ENCODE measurements at regions not wholly inside any gene's neighbourhood (a gene's known extent, or its start where the extent isn't known, plus 50 kb on each side); places are given as distances from the start of the nearest gene placed in this dataset.
A peak's percentile ranks its signal among the peaks of the same experiment; 100 is the strongest.

DNA sequence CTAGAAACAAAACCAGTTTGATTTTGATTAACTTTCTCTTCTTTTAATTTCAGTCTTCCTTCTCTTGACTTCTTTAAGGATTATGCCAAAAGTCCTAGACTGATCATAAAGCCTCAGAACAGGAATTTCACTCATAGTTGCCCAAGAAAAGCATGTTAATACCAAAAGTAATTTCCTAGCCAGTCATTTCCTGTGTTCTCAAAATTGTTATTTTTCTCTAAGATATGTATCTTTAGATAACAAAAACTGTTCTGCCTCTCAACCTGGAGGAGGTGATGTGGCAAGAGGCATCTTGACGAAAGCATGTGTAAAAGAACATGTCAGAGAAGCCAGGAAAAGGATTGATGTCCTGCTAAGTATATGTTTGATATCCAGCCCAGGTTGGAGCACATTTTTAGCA lies 78.0 kb upstream of the IPO9 start:
- DNase-seq, result no peak

DNA sequence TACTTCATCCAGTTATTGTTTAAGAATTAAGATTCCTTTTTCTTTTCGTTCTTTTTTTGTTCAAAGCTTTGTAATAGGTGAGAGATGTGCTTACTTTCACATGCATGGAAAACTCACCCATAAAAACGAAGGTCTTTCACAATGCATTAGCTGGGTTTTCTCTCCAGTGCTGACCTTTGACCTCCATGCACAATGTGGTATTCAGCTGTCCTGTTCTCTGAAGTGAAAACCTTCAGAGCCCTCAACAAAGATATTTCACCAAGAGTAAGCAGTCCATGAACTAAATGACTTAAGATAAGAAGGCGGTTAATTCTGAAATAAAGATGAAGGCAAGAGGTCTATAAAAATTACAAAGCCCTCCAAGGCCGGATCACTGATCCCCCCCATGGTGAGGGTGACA lies 77.1 kb upstream of the IPO9 start:
- DNase-seq, result no peak

DNA sequence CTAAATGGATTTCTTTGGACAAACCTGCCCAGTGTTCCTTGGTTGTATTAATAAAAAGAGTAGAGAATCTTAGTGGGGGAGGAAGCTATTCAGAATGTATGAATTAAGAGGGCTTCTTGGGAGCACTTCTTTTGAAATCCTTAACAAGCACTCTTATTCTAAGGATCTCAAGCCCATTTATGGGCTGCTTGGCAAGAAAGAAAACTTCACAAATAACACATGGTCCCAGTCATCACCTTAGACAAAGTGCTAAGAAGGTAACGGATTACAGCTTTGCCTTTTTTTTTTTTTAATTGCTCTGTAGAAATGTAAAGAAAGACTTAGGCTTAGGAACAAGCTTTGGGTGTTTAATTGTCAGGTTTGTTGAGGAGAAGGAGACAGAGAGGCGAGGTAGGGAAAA lies 76.6 kb upstream of the IPO9 start:
- no peak for DNase-seq

DNA sequence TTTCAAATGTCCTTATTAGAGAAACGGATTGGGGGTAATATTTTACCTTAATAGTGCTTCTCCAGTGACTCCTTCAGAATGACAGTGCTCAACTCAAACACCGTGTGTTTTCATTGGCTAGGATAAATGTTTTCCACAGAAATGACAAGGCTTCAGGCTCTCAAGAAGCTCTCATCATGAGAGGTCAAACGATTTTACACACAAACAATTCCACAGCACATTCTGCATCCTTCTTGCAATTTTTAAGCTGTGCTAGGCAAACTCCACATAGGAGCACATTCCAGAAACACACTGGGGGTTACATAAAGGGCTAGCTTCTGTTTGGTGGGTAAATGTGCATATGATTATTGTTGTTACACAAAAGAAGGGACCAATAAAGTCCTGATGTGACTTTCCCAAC lies 75.5 kb upstream of the IPO9 start:
- DNase-seq, result no peak

DNA sequence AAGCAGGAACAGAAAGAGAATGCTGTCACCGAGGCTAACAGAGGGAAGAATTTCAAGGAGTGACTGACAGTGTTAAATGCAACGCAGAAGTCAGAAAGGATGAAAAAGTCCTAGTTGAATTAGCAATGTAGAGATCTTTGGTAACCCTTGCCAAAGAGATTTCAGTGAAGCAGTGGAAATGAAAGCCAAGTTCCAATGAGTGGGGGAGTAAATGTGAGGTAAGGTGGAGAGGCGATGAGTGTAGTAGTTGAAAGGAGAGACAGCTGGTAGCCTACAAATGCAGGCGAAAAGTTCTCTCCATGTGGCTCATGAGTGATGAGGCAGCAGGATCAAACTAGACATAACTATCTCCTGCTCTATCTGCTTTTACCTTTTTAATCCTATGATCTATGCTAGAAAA lies 74.6 kb upstream of the IPO9 start:
- no peak for DNase-seq

DNA sequence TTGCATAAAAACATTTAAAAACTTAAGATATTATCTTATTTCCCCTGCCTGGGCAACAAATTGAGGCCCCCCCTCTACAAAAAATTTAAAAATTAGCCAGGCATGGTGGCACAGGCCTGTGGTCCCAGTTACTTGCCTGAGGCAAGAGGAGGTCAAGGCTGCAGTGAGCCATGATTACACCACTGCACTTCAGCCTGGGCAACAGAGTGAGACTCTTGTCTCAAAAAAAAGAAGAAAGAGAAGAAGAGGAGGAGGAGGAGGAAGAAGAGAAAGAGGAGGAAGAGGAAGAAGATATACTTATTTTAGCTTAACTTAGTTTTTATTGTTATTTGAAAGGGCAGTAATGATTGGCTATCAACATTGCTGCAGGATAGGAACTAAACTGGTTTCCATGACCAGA lies 73.8 kb upstream of the IPO9 start:
- no peak for DNase-seq

DNA sequence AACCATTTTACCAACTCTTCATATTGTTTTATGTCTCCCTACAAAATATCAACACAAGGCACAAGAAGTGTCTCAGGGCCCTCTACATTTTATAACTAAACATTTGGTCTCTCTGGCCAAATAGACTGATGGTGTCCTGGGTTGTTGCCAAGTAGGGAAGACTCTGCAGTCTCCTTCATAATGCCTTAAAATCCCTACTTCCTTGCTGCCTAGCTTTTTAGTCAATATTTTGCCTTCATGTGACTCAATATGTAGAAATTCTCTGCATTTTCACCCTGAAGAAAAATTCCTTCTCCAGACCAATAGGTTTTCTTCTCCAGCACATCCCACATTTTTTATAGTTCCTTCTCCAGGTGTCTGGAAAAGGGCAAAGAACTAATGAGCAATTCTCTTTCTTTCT lies 72.6 kb upstream of the IPO9 start:
- no peak for DNase-seq

DNA sequence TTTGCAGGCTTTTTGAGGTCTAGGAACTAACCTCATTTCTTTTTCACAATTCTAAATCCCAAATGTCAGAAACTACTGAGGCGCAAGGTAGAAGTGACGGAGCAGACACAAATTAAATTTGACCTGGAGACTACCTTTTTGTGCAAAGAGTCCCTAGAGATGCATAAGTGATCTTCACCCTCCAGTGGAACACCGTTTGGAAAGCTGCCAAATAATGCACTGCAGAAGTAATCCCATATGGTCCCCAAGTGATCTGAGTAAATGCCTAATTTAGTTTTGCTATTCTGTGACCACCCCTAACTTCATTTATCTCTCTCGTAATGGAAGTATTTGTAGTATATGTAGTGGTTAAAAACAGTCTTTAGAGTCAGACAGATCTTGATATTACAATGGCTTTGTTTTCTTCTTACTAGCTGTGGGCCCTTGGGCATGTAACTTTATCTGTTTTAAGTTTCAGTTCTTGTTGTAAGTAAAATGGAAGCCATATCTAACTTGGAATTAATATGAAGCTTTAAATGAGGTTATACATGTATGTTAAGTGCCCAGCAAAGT lies 70.4 kb upstream of the IPO9 start:
- peak in 1 of 2 experiments; percentile 42 for DNase-seq

DNA sequence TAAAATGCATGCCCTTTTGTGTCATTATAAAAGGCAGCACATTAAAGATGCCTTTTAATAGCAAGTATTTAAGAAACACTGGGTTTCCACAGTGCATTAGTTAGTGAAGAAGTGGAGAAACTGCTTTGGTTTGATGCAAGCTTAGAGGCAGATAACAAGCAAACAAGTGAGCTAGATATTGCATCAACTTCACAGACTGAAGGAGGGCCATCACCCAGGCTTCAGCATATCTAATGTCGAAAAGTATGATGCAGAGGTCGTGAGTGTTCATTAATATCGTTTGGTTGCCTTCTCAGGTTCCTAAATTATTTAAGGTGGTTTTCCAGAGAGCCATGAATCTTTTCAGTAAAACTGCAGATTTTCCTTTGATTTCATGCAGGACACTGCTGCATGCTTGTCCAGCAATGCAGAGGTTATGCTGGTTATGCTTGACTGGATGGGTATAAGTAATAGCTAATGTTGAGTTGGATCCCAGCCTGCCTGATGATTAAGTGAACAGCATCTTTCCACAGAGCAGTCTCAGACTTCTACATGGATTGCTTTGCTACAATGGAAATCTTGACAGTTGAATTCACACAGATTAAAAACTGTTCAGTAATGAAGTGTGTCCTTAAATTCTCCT lies 69.7 kb upstream of the IPO9 start:
- no peak for DNase-seq

DNA sequence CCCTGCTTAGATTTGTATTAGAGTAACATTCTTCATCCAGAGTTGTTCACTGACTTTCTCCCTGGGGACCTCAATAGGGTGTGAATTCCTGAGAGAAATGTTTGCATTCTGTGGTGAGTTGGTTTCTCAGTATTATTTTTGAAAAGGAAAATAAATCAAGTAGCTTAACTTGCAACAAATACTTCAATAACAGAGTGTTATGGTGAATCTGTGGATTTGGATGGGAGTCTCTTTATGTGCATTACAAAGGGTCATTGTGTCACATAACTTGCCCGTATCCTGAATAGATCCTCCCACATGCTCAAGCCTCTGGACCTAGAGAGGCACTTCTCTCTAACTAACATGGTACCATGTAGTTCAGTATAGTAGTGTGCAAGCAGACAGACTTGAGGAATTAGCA lies 68.4 kb upstream of the IPO9 start:
- DNase-seq, result no peak

DNA sequence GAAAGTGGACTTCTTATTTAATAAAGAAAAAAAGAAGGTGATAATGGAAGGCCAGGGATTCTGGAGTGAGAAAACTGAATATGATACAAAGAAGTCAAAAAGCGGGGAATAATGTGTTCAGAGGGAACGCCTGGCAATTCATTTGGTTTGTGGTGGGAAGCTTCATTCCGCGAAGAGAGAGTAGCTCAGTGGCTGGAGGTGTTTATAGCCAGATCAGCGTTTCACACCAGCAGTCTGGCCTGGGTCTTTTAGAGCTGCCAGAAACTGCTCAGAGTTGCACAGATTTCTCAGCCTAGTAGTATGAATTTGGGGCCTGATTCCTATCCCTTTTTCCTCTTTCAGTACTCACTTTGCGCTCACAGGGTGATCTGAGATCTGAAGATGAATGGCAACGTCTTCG lies 67.8 kb upstream of the IPO9 start:
- DNase-seq, result no peak

DNA sequence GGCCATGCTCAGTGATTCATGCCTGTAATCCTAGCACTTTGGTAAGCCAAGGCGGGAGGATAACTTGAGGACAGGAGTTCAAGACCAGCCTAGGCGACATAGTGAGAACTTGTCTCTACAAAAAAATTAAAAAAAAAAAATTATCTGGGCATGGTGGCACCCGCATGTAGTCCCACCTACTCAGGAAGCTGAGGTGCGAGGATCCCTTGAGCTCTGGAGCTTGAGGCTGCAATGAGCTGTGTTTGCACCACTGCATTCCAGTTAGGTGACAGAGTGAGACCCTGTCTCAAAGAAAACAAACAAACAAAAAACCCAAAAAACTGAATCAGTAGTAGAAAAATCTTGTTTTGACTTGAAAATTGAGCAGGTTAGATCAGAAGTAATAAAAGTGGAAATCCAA lies 67.1 kb upstream of the IPO9 start:
- DNase-seq, result no peak

DNA sequence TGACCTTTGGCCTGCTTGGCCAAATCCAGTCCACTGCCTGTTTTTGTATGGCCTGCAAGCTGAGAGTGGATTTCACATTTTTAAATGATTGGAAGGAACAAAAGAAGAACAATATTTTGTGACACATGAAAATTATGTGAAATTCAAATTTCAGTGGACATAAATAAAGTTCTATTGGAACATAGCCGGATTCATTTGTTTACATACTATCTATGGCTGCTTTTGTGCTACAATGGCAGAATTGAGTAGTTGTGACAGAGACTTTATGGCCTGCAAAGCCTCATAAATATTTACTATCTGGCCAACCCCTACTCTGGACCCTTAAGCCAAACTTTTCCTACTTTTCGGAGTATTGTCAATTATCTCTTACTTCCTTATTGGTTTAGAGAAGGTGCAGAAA lies 66.6 kb upstream of the IPO9 start:
- DNase-seq, result no peak

DNA sequence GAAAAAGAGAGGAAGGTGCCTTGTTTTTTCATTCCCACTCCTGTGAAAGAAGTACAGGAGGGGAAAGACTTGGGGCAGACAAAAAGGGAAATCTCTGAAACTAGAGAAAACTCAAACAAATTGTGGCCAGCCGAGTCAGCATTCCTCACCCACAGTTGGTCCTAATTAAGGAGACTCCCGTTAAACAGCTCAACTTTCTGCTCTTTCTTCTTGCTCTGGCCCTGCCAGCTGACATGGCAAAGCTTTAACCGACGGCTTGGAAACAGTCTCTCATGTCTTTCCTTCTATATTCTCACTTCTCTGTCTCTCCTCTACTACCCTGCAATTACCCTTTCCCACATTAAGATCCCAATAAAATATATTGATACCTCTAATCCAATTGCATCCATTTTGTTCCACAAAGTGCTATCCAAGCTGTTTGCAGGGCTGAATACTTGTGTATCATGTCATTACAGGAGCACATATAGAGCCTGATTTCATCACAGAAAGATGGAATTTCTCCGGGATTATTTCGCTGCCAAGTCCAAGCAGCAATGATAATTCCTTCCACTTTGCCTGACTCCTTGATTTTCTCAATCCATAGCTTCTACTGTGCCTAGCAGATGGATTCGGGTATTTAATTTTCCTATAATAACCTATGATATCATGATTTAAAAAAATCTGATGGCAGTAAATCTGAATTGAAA lies 65.4 kb upstream of the IPO9 start:
- DNase-seq, result no peak

DNA sequence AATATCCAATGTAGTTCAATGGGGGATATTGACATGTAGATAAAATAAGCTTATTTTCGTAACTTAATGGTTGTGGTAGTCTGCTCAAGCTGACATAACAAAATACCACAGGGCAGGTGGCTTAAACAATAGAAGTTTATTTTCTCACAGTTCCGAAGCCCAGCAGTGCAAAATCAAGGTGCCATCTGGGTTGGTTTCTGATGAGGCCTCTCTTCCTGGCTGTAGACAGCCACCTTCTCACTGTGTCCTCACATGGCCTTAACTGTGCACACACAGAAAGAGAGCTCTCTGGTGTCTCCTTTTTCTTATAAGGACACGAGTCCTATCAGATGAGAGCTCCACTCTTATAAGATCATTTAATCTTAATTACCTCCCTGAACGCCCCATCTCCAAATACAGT lies 64.8 kb upstream of the IPO9 start:
- peak in 1 of 2 experiments; percentile 45 for DNase-seq

DNA sequence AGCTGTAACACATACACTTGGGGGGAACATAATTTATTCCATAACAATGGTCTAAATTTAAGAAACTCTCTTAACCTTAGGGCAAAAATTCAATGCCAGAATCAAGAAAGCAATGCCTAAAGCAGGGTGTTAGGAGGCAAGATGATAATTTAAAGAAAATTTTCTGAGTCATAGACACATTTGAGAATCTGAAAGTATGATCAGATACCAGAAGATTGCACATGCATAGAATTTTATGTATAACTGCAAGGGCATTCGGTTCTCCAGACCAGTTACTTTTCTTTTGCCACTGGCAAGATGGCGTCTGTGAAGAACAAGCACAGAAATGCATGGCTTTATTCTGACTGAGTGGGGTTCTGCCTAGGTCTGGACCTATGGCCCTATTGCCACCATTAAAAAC lies 64.4 kb upstream of the IPO9 start:
- no peak for DNase-seq

DNA sequence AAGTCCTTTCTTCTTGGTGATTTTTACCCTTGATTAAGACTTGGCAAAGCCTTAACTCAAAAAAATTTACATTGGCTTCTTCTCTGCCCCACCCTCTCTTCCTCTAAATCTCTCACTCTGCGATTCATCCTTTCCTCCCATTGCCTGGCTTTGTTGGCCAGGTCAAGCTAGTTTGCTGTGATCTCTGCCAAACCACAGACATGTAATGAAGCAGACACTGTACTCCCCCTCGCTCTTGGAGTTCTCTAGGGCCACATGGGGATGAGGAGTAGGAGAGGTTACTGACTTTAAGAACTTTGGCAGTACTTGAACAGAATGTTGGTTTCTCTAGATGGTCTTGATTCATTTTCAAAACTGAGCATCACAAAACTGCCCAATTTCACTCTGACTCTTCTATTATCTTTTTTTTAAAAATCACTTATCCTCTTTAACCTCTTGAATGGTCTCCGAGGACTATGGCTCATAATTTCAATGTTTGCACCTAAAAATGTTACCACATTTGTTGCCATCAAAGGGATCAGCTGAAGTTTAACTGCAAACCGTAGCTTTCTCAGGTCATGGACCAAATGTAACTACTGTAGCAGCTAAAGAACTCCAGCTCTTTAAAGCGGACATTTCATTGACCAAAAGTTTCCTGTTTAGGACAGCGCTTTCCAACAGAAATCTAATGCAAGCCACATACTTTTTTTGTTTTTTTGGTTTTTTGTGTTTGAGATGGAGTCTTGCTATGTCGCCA lies 62.7 kb upstream of the IPO9 start:
- no peak for DNase-seq

DNA sequence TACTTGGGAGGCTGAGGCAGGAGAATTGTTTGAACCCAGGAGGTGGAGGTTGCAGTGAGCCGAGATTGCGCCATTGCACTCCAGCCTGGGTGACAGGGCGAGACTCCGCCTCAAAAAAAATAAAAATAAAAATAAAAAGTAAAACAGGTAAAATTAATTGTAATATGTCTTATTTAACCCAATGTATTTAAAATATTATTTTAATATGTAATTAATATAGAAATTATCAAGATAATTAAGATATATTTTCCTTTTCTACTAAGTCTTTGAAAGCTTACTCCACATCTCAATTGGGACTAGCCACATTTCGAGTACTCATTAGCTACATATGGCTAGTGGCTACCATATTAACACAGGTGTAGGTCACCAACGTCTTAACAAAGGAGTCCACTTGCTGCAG lies 61.6 kb upstream of the IPO9 start:
- DNase-seq, result no peak

DNA sequence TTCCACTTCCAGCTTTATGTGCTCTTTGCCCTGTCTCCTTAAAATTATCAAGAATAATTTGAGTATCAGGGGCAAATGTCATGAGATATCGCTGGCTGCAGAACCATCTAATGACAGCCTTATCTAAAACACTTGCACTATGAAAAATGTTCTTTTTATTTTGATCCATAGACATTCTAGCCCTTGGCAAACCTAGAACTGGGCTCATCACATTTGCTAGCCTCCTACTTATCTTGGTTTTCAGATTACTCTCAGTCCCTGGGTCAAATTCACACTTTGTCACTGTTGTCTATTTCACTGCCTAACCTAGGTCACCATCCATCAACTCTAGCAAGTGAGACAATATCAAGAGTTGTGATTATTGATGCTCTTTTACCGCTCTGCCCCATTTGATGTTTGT lies 59.9 kb upstream of the IPO9 start:
- no peak for DNase-seq

DNA sequence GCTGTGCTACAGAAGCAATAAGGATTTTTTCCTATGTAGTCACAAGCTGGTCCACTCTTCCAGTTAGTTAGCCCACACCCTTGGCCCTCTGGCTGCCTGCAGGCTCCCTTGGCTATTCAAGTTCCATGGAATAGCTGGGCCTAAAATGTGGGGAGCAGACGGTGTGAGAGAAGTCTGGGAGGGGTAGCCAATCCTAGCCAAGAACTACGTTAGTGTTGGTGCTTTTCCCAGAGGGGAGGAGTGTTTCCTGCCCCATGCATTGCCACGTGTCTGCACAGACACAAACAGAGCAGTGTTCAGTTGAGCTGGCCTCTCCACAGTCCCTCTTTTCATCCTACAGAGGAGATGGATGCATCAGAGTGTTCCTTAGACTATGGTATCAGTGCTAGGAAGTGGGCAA lies 59.0 kb upstream of the IPO9 start:
- DNase-seq, result no peak

DNA sequence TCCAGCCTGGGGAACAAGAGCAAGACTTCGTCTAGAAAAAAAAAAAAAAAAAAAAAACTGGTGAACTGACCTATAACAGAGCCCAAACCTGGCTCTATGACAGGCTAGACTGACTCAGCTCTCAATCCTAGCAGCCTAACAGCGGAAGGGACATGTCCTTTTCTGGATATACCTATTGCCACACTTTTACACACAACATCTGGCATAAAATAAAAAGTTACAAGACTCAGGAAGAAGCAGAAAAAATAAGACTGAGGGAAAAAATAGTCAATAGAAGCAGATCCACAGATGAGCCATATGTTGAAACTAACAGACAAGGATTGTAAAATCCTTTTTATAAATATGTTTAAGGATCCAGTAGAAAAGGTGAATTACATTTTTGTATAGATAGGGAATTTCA lies 57.5 kb upstream of the IPO9 start:
- no peak for DNase-seq

DNA sequence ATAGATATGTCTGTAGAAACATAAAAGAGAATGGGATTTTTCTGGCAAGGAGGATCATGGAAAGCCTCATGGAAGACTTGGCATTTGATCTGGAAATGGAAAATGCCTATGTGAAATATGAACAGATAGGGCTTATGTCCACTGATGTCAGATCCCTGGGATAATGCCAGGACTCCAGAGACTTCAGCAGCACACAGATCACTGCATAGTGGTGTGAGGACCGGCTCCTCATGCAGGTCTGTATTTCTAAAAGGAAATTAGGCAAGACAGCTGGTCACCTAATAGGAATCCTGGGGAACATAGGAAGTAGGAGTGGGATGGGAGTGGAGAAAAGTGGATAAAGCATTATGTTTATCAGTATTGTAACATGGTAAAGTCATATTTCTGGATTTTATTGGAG lies 56.8 kb upstream of the IPO9 start:
- DNase-seq, result no peak

DNA sequence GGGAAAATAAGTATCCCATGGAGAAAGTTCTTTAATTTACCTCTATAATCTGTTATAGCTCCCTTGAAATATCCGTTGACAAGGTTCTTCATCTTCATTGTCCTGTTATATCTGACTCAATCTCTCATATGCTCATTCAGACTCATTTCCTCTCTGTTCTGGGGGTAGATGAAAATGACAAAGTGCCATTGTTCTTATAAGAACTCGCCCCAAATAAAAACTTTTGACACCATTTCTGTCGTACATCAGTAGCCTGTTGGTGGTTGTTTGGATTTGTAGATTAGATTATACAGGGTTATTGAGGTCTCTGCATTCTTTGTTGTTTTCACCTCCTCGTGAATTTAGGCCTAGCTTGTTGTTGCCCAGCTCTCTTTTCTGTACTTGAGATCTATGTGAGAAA lies 55.2 kb upstream of the IPO9 start:
- DNase-seq, result no peak

All from NCI-H2081 (cell line).